Neural cell (in vitro differentiated cells): ENCODE measurements at regions not wholly inside any gene's neighbourhood (a gene's known extent, or its start where the extent isn't known, plus 50 kb on each side); places are given as distances from the start of the nearest gene placed in this dataset.
"Not testable (repeated sequence)": the region's sequence is repeated elsewhere in the genome, so short reads cannot be mapped to it uniquely, and the experiment has no call there.

ENCODE experiments used
- EP300 ChIP-seq: fragments of 450-650 bp; conservative IDR thresholded peaks from 2 replicates; pipeline ENCODE4 v1.6.1; 2014; ENCODE audit warnings: antibody characterized with exemption, mild to moderate bottlenecking, moderate library complexity; ENCODE audit not compliant: poor library complexity, severe bottlenecking
- EZH2 ChIP-seq: fragments of 200-600, 300-800 bp; shearing (Covaris generic), sonication (generic); IDR thresholded peaks from 2 replicates; pipeline ENCODE4 v1.6.1; 2014; ENCODE audit warnings: antibody characterized with exemption, low read length, borderline replicate concordance, mild to moderate bottlenecking; ENCODE audit not compliant: insufficient read depth, poor library complexity, severe bottlenecking
- MXI1 ChIP-seq: fragments of 450-650 bp; conservative IDR thresholded peaks from 2 replicates; pipeline ENCODE4 v1.6.1; 2014; ENCODE audit warnings: antibody characterized with exemption, mild to moderate bottlenecking; ENCODE audit not compliant: poor library complexity, severe bottlenecking
- POLR2AphosphoS5 ChIP-seq: IDR thresholded peaks from 2 replicates; pipeline ENCODE4 v1.6.1; 2012
- SMC3 ChIP-seq: fragments of 450-650 bp; conservative IDR thresholded peaks from 2 replicates; pipeline ENCODE4 v1.6.1; 2014; ENCODE audit warnings: antibody characterized with exemption, mild to moderate bottlenecking, moderate library complexity; ENCODE audit not compliant: poor library complexity
- TF ChIP-seq, protein P1 (sequence below): fragments of 450-650 bp; IDR thresholded peaks from 2 replicates; pipeline ENCODE4 v1.5.1; 2014; ENCODE audit warnings: antibody characterized with exemption, mild to moderate bottlenecking, moderate library complexity; ENCODE audit not compliant: poor library complexity, severe bottlenecking
- TF ChIP-seq, protein P2 (sequence below): IDR thresholded peaks from 2 replicates; pipeline ENCODE4 v1.6.1; 2012; ENCODE audit warnings: borderline replicate concordance

DNA sequence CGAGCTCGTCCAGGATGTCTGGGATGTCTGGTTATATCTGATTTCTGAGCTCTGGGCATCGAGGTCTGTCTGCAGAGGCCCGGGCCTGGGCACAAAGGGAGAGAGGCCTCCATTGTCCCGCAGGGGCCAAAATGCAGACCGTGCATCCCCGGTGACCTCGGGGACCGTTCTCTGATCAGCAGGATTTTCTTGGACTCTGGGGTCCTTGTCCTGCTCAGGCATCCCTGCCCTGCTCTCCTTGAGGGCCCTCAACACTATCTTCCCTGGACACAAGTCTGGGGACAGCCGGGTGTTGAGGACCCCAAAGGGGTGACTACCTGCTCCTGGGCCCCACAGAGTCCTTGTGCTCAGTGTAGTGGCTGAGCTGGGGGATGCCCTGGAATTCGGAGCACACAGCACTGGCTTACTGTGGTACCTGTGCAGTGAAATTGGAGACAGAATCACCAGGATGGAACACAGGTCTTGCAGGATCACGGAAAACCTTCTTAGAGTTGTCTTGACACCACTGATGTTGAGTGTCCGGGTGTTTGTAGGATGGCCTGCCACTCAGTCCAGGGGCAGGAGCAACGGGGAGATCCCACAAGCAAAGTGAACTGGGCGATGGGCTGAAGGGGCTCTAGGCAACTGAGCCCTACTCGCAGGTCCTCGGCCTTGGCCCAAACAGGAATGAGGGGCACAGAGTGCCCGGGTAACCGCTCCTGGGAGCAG, 1369.2 kb downstream of the CDH12 start:
- TF ChIP-seq, protein P1, sequence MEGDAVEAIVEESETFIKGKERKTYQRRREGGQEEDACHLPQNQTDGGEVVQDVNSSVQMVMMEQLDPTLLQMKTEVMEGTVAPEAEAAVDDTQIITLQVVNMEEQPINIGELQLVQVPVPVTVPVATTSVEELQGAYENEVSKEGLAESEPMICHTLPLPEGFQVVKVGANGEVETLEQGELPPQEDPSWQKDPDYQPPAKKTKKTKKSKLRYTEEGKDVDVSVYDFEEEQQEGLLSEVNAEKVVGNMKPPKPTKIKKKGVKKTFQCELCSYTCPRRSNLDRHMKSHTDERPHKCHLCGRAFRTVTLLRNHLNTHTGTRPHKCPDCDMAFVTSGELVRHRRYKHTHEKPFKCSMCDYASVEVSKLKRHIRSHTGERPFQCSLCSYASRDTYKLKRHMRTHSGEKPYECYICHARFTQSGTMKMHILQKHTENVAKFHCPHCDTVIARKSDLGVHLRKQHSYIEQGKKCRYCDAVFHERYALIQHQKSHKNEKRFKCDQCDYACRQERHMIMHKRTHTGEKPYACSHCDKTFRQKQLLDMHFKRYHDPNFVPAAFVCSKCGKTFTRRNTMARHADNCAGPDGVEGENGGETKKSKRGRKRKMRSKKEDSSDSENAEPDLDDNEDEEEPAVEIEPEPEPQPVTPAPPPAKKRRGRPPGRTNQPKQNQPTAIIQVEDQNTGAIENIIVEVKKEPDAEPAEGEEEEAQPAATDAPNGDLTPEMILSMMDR: not testable (repeated sequence)
- TF ChIP-seq MXI1, POLR2AphosphoS5, SMC3, EP300, EZH2: not testable (repeated sequence)
- TF ChIP-seq, protein P2, sequence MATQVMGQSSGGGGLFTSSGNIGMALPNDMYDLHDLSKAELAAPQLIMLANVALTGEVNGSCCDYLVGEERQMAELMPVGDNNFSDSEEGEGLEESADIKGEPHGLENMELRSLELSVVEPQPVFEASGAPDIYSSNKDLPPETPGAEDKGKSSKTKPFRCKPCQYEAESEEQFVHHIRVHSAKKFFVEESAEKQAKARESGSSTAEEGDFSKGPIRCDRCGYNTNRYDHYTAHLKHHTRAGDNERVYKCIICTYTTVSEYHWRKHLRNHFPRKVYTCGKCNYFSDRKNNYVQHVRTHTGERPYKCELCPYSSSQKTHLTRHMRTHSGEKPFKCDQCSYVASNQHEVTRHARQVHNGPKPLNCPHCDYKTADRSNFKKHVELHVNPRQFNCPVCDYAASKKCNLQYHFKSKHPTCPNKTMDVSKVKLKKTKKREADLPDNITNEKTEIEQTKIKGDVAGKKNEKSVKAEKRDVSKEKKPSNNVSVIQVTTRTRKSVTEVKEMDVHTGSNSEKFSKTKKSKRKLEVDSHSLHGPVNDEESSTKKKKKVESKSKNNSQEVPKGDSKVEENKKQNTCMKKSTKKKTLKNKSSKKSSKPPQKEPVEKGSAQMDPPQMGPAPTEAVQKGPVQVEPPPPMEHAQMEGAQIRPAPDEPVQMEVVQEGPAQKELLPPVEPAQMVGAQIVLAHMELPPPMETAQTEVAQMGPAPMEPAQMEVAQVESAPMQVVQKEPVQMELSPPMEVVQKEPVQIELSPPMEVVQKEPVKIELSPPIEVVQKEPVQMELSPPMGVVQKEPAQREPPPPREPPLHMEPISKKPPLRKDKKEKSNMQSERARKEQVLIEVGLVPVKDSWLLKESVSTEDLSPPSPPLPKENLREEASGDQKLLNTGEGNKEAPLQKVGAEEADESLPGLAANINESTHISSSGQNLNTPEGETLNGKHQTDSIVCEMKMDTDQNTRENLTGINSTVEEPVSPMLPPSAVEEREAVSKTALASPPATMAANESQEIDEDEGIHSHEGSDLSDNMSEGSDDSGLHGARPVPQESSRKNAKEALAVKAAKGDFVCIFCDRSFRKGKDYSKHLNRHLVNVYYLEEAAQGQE: not testable (repeated sequence)
